ENCODE measurements at regions not wholly inside any gene's neighbourhood (a gene's known extent, or its start where the extent isn't known, plus 50 kb on each side); places are given as distances from the start of the nearest gene placed in this dataset.
A peak's percentile ranks its signal among the peaks of the same experiment; 100 is the strongest.

GRCh38 chr5:110333384-110333783 is 393.1 kb downstream of the TMEM232 start:
- peak; percentile 47 for TF ChIP-seq CTCF (IDR thresholded peaks at IDR 0.05; ENCODE audit: low read depth, low read length, missing control alignments)
- in situ Hi-C loops (cut with HindIII; ENCODE audit: low pct_ligation_motif_present, low sequenced_read_pairs): no loop called here
- peak; percentile 26 for DNase-seq

GRCh38 chr5:110335361-110336066 is 391.0 kb downstream of the TMEM232 start:
- Histone ChIP-seq H3K4me3 (ENCODE audit: low read depth, low read length) (no peak overlapping the region), H3K36me3 (replicated peaks) (no peaks in the 10 kb centered on the region), H3K27me3 (replicated peaks) (no peaks in the 10 kb centered on the region), H3K27ac (no peak overlapping the region)
- no peak for TF ChIP-seq CTCF (IDR thresholded peaks at IDR 0.05; ENCODE audit: low read depth, low read length, missing control alignments)
- peak; percentile 15 for DNase-seq
- in situ Hi-C loops (cut with HindIII; ENCODE audit: low pct_ligation_motif_present, low sequenced_read_pairs): no loop called here

More at GRCh38 chr5:110333384-110333783, 393.1 kb downstream of the TMEM232 start:
- Histone ChIP-seq H3K27me3 (replicated peaks) (no peaks in the 10 kb centered on the region), H3K36me3 (replicated peaks) (no peaks in the 10 kb centered on the region), H3K4me3 (ENCODE audit: low read depth, low read length) (no peak overlapping the region), H3K27ac (no peak overlapping the region)

- no peak overlapping the region for H3K4me3 ChIP-seq (ENCODE audit: low read depth, low read length)
- no peak overlapping the region for H3K27ac ChIP-seq
- no peak for TF ChIP-seq CTCF (IDR thresholded peaks at IDR 0.05; ENCODE audit: low read depth, low read length, missing control alignments)
- H3K27me3 ChIP-seq (replicated peaks): no peaks in the 10 kb centered on the region
- DNase-seq: no peak
- no peaks in the 10 kb centered on the region for H3K36me3 ChIP-seq (replicated peaks)
- in situ Hi-C loops (cut with HindIII; ENCODE audit: low pct_ligation_motif_present, low sequenced_read_pairs): no loop called here
Observed at GRCh38 chr5:110338341-110339083, 388.0 kb downstream of the TMEM232 start.

- H3K27me3 ChIP-seq (replicated peaks): no peaks in the 10 kb centered on the region
- no peak for DNase-seq
- H3K27ac ChIP-seq: no peak overlapping the region
- in situ Hi-C loops (cut with HindIII; ENCODE audit: low pct_ligation_motif_present, low sequenced_read_pairs): no loop called here
- no peaks in the 10 kb centered on the region for H3K36me3 ChIP-seq (replicated peaks)
- H3K4me3 ChIP-seq (ENCODE audit: low read depth, low read length): no peak overlapping the region
- TF ChIP-seq CTCF (IDR thresholded peaks at IDR 0.05; ENCODE audit: low read depth, low read length, missing control alignments): no peak
Observed at GRCh38 chr5:110339399-110339798, 387.1 kb downstream of the TMEM232 start.

- Histone ChIP-seq H3K27me3 (replicated peaks) (no peaks in the 10 kb centered on the region), H3K4me3 (ENCODE audit: low read depth, low read length) (no peak overlapping the region), H3K36me3 (replicated peaks) (no peaks in the 10 kb centered on the region), H3K27ac (no peak overlapping the region)
- DNase-seq: no peak
- no peak for TF ChIP-seq CTCF (IDR thresholded peaks at IDR 0.05; ENCODE audit: low read depth, low read length, missing control alignments)
- in situ Hi-C loops (cut with HindIII; ENCODE audit: low pct_ligation_motif_present, low sequenced_read_pairs): no loop called here
Observed at GRCh38 chr5:110341836-110342235, 384.6 kb downstream of the TMEM232 start.

All from brain microvascular endothelial cell (primary cell).